NCI-H146 treated with DMSO at 0.1 percent for 48 hours (cell line): ENCODE measurements at regions not wholly inside any gene's neighbourhood (a gene's known extent, or its start where the extent isn't known, plus 50 kb on each side); places are given as distances from the start of the nearest gene placed in this dataset.

Source experiments
- DNase-seq: peaks from one replicate; lab custom pipeline; 2025; ENCODE audit not compliant: unreplicated experiment; lab: John Stamatoyannopoulos, UW

DNA sequence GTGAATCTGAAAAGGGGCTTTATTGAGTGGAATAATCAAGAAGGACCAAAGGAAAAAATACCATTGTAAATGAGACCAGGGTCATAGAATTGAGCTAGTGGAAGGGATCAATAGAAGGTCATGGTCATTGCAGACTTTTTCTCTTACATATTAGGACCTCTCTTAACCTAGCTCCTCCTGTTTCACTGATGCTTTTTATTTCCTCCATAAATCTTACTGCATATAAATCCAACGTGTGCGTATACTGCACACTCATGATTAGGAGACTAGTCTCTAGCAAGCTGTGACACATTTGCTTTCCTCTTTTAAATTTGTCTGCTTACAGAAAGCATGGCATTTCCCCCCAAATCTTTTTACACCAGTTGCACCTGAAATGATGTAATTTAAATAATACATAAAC lies 179.6 kb upstream of the B3GALT2 start:
- DNase-seq, result no peak

DNA sequence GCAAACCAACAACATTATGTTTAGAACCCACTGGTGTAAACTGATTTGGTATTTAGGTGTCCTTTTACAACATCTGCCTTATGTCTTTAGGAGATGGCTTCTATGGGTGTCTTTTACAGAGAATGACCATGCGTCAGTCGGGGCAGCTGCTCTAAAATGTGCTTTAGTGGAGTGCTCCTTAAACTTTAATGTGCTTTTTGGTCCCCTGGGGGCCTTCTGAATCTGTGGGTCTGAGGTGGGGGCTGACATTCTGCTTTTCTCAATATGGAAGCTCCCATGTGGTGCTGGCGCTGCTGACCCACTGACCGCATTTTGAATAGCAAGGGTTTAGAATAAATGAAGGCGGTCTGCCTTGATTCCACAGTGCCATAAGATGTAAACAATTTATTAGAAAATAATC lies 173.2 kb upstream of the B3GALT2 start:
- no peak for DNase-seq

DNA sequence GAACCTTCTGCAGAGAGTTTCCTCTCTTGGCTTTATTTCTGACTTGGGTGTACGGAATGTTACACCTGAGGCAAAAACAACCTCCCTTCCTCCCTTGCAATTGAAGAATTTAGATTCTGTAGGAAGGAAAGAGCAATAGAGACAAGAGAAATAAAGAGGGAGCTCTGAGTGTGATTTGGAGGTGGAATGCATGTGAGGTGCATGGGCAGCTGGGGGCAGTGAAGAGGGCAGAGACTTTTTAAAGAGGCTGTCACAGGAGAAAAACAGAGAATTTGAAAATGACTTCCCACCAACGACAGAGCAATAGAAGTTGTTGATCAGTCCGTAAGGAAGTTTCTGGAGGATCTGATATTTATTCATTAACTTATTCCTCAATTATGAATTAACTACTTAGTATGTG lies 172.0 kb upstream of the B3GALT2 start:
- DNase-seq, result no peak

- no peak for DNase-seq
Observed at GRCh38 chr1:193356249-193356648, 169.8 kb upstream of the B3GALT2 start.

DNA sequence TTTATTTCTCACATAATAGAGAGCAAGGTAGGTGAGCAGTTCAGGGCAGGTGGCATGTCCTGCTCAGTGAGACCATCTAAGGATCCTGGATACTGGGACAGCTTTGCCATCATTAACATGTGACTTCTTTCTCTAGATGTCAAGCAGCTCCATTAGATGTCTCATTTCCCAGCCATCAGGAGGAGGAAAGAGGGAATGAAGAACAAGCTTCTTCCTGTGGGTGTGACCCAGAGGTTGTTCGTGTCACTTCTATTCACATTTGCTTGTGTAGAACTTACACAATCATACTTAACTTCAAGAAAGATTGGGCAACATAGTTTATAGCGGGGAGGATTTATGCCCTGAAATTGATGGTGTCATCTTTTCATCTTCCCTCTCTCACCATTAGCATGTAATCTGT lies 169.2 kb upstream of the B3GALT2 start:
- DNase-seq, result no peak

DNA sequence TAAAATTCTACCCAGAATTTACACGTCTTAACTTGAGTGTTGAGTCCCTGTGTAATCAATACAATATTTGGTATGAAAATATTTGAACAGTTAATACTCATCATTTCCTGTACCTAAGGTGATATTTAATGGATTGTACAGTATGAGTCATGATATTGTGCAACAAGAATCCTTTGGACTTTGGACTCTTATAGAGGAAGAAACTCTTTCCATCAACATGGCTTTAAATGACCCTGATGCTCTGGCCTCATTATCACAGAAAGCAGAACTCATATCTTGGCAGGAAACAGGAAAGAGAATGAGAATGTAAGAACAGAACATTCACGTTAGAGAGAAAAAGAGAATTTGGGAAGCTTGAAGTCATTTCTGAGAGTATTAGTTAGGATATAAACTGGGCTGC lies 168.8 kb upstream of the B3GALT2 start:
- peak; percentile 83 for DNase-seq

DNA sequence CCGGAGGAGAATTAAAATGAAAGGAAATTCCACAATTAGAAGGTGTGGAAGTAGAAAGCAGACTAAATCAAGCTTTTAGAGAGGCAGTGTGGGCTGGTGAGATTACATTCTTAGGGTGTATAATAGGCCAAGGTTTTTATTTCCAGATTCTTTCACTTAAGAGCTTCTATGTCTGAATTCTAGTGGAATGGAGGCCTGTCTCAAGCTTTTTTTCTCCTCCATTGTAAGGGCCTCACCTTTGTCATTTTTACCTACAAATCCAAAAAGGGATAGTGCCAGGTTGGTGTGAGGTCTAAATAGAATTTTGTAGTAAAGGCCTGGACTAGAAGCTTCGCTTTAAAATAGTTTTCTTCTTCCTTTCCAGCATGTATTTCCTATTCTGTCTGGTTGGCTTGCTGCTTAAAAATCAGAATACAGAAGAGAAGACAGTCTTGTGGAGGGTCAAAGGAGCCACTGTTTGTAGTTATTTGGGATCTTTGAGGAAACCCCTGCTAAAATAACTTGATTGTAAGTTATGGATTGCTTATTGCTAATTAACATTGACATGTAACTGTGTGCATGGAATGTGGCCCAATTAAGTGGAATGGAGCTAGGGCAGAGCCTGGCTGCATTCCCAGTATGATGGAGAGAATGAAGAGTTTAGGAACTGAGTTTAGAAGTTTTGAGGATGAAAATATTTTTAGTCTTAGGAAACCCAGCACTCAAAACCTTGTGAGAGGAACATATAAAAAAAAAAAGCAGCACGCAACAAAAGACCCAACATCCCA lies 162.5 kb upstream of the B3GALT2 start:
- DNase-seq, result no peak

DNA sequence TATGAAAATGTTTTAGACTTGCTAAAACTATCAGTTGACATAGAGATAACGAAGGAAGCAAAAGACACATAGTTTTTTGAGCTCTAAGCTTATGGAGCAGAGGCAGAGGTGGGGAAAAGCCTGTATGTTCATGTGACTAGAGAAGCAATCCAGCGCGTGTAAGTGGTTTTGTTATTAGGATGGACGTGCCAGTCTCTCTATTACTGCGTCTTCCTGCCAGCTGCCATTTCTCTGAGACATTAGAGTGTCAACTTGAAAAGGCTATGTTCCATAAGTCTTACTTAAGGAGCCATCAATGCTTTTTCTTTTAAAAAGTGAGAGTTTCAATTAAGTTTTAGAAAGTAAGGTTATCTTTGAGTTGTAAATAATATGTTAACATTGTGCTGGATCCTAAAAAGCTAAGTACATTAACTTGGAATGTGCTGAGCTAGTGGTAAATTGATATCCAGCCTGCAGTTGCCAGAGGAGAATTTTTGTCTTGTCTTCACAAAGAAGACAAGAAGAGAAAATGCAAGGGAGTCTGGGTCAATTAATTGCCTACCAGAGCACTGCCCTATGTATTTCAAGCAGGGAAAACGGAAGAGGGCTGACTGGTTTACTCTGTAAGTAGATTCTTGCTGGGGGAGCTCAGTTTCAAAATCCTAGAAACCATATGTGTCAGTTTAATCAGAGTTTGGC lies 161.8 kb upstream of the B3GALT2 start:
- DNase-seq, result no peak

DNA sequence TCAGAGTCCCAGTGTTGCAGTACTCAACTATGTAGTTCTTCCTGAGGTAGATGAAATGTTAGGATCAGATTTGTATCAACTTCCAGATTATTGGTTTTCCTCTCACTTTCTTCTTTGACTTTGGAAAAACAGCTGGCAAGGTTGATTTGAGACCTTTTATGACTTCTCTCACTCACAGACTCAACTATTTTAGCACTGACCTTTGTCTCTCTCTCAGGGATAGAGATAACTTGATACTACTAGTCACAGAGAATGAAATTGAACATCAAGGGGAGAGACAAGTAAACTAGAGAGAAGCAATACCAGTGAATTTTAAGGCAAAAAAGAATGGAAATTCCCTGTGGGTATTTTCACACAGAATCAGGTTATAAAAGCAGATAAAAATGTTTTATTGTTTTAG lies 159.7 kb upstream of the B3GALT2 start:
- no peak for DNase-seq

DNA sequence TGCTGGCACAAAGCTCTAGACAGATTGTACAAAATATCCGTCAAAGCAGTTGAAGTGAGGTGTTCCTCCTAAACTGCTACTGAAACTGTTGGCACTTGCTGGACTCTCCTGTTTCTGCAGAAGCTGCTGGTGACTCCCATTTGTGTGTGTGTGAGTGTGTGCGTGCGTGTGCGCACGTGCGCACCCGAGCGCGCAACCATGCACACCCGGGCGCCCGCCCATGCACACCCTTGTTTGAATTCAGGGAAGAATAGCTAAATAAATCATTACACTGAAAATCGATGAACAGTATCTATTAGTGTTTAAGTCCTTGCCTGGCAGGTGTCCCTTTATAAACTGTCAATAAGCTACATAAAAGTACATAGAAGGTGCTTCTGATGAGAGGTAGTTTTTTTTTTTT lies 156.4 kb upstream of the B3GALT2 start:
- peak; percentile 64 for DNase-seq

DNA sequence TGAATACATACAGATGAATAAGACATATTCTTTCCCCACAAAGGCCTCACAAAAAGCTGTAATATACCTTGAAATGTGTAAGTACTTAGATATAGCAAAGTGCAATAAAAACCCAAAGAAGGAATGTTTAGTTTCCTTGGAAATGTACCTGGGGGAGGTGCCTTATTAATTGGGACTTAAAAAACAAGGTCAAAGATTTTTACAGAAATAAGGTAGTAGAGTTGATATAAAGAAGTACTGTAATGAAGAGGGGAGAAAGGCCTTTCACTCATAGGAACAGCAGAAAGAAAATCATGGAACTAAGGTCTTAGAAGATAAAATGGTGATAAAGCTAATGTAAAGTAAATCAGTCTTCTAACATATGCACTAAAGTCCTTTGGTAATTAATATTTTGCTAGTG lies 153.9 kb upstream of the B3GALT2 start:
- DNase-seq, result no peak

DNA sequence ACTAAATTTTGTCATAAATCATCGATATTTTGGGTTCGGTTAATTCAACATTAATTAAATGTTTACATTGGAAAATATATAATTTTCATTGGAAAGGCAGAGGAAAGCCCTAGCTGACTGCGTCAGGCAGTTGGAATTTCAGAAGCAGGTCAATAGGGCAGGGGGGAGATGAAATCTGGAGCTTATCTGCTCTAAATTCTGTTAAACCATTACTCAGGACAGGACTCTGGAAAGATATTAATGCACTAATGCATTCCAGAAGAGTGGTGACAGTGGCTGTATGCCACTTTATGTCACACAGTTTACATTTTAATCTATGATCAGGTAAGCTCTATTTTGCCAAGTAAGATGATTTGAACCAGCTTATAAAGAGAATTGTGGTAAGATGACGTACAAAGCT lies 153.0 kb upstream of the B3GALT2 start:
- no peak for DNase-seq

- peak; percentile 24 for DNase-seq
Observed at GRCh38 chr1:193338194-193338593, 151.8 kb upstream of the B3GALT2 start.

DNA sequence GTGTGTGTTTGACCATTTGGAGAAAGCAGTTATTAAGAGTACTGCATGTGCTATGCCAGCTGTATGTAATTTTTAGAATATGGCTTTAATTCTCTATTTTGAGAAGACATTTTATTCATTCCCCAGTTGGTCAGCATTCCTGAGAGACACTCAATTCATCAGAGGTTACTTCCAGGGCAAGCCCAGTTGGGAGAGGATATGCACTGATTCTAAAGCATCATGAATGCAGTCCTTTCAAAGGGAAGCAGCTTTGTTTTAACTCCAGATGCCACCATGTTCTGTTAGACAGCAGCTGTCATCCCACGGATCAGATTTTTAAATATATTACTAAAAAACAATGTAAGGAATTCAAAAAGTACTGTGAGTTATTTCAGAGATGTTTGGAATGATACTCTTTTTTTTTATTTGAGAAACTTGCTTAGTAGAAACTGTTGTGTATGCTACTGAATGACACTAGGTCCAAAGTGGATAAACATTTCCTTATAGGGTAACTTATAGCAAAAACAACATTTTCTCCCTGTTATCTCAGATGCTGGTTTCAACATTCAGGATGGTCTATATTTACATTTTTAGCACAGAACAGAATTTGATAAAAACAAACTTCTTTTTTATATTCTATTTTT lies 149.5 kb upstream of the B3GALT2 start:
- no peak for DNase-seq

DNA sequence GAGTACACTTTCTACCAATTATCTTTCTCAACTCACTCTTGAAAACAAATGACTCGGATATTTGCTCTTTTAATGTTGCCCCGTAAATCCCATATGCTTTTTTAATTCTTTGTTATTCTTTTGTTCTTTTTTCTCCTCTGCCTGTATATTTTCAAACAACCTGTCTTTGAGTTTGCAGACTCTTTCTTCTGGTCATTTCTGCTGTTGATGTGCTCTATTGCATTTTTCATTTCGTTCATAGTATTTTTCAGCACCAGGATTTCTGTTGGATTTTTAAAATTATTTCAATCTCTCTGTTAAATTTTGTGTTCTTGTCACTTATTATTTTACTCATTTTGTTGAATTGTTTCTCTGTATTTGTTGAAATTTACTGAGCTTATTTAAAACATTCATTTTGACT lies 146.8 kb upstream of the B3GALT2 start:
- no peak for DNase-seq

- no peak for DNase-seq
Observed at GRCh38 chr1:193326296-193326695, 139.9 kb upstream of the B3GALT2 start.

DNA sequence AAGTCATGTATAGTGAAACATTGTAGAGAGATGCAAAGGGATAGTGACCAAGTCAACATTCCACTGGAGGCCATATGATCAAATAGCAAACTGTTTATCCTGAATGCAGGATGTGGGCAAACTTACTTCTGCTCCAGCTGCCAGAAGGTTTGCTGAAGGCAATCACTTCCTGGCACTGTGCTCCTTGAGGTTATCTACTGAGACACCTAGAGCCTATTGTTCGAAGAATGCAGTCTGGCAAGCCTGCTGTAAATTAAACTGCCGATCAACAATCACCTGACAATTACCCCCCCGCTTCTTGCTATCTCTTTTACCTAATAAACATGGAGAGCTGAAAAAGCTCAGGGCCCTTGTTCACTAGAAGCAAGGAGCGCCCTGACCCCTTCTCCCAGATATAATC lies 139.4 kb upstream of the B3GALT2 start:
- DNase-seq, result no peak

DNA sequence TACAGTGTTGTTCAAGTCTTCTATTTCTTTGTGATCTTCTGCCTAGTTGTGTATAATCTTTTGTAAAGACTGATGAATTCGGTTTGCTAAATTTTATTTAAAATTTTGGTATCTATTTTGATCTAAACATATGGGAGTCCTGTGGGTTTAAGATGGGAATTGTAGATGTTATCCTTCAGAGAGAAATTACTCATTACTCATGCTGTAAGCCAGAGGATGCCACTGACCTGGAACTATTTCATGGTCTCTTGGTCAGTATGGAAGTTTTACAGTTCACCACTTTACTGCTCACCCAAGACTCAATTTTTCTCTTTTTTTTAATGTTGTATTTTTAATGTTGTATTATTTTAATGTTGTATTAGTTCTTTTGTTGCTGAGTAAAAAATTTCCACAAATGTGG lies 138.6 kb upstream of the B3GALT2 start:
- DNase-seq, result no peak

DNA sequence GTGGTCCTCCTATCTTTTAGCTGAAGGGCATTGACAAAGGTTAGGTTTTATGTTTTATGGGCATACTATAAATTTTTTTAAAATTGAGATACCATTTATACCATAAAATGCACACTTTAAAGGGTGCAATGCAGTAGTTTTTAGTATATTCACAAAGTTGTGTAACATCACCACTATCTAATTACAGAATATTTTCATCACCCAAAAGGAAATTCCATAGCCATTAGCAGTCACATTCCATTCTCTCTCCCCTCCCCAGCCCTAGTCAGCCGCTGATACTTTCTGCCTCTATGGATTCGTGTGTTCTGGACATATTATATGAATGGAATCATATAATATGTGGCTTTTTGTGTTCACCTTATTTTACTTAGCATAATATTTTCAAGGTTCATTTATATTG lies 135.8 kb upstream of the B3GALT2 start:
- DNase-seq, result no peak

DNA sequence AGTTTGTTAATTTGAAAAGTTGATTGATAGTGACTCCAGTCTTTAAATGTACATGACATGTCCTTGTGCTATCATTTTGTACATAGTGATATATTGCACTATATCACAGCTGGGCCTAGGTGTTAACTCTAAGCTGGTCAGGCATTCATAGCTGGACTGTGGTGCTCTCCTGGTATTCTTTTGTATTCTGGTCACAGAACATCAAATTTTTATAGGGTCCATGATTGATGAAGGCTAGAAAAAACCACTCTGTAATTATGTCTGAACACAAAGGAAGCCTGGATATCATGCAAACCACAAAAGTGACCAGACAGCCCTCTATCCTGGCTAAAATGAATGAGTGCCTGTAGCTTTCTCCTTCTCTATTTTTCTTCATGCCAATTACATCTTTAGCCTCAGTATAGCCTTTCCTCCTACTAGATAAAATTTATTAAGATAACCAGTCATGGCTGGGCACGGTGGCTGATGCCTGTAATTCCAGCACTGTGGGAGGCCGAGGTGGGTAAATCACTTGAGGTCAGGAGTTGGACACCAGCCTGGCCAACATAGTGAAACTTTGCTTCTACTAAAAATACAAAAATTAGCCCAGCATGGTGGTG lies 134.9 kb upstream of the B3GALT2 start:
- DNase-seq, result peak; percentile 38

DNA sequence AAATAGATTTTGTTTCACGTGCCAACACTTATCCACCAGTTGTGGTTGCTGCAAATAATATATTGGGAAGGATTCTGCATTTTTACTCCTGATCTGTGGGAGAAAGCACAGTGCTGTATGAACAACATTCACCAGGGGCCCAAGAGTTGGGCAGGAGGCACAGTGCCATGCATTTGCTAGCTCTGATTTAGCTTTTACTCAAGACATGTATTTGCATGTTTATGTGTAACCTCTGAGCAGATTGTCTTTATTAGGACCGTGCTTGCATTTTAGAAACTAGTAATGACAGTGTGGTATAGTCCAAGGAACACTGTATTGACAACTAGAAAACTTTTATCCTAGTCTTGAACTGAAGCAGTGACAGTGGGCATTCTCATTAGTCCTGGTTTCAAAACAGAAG lies 133.9 kb upstream of the B3GALT2 start:
- DNase-seq, result no peak

DNA sequence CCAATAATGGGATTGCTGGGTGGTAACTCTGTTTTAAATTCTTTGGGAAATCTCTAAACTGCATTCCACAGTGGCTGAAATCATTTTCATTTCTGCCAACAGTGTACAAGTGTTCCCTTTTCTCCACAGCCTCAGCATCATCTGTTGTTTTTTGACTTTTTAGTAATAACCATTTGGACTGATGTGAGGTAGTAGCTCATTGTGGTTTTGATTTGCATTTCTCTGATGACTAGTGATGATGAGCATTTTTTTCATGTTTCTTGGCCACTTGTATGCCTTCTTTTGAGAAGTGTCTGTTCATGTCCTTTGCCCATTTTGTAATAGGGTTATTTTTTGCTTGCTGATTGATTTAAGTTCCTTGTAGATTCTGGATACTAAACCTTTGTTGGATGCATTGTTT lies 131.9 kb upstream of the B3GALT2 start:
- DNase-seq, result no peak
